Dedifferentiated amniotic fluid mesenchymal stem cell (primary cell): ENCODE measurements at regions not wholly inside any gene's neighbourhood (a gene's known extent, or its start where the extent isn't known, plus 50 kb on each side); places are given as distances from the start of the nearest gene placed in this dataset.

Experiments used
- DNase-seq: peaks from one replicate; pipeline ENCODE4 v3.0.0-alpha.2; 2016; ENCODE audit errors: extremely low spot score

- no peak for DNase-seq
These were observed 179.2 kb upstream of the PDE3A start for GRCh38 chr12:20188930-20189653.

GRCh38 chr12:20189767-20190166 lies 178.6 kb upstream of the PDE3A start:
- DNase-seq: no peak

GRCh38 chr12:20194171-20194570 lies 174.2 kb upstream of the PDE3A start:
- no peak for DNase-seq

GRCh38 chr12:20196767-20197166 lies 171.6 kb upstream of the PDE3A start:
- DNase-seq: no peak

DNA sequence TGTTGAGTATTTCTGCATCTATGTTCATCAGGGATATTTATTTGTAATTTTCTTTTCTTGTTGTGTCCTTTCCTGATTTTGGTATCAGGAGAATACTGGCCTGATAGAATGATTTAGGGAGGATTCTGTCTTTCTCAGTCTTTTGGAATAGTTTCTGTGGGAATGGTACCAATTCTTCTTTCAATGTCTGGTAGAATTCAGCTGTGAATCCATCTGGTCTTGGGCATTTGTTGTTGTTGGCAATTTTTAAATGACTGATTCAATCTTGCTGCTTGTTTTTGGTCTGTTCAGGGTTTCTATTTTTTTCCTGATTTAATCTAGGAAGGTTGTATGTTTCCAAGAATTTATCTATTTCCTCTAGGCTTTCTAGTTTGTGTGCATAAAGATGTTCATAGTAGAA lies 170.9 kb upstream of the PDE3A start:
- DNase-seq: no peak

GRCh38 chr12:20199780-20200179 lies 168.6 kb upstream of the PDE3A start:
- DNase-seq: no peak

GRCh38 chr12:20201733-20202132 lies 166.6 kb upstream of the PDE3A start:
- no peak for DNase-seq

- no peak for DNase-seq
These were observed 162.5 kb upstream of the PDE3A start for GRCh38 chr12:20205854-20206253.

DNA sequence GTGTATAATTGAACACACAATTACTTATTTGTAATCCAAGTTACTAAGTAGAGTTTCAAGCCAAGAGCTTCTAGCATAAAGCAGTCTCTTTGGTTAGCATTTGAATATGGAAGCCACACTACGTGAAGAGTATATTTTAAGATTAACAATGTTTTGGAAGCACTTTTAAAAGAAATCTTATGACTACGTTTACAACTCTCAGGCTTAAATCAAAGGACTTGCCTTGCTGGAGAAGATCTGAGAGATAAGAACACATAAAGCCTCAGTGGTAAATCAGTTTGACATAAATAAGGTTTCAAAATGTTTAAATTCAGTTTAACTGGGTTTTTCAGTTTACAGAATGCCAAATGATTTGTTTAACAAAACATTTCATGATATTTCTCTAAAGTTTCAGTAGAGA lies 161.9 kb upstream of the PDE3A start:
- DNase-seq: no peak

GRCh38 chr12:20210621-20211215 lies 157.6 kb upstream of the PDE3A start:
- no peak for DNase-seq

GRCh38 chr12:20211541-20211940 lies 156.8 kb upstream of the PDE3A start:
- DNase-seq: no peak

DNA sequence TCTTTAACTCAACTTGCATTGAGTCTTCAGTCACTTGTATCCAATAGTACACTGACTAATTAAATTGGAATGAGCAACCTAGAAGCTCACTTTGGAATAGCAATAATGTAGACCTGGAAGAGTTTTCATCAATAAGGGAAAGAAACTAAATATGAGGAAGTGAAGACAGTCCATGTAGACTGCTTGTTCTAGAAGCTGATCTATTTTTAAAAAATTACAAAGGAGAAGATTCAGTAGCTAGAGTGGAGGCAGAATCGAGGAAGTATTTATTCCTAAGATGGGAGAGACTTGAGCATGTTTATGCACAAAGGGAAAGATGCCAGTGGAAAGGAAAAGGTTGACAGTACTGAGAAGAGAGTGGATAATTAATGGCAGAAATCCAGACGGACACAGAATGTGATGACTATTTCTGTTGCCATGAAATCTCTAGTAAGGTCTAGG lies 156.3 kb upstream of the PDE3A start:
- peak; percentile 21 for DNase-seq

DNA sequence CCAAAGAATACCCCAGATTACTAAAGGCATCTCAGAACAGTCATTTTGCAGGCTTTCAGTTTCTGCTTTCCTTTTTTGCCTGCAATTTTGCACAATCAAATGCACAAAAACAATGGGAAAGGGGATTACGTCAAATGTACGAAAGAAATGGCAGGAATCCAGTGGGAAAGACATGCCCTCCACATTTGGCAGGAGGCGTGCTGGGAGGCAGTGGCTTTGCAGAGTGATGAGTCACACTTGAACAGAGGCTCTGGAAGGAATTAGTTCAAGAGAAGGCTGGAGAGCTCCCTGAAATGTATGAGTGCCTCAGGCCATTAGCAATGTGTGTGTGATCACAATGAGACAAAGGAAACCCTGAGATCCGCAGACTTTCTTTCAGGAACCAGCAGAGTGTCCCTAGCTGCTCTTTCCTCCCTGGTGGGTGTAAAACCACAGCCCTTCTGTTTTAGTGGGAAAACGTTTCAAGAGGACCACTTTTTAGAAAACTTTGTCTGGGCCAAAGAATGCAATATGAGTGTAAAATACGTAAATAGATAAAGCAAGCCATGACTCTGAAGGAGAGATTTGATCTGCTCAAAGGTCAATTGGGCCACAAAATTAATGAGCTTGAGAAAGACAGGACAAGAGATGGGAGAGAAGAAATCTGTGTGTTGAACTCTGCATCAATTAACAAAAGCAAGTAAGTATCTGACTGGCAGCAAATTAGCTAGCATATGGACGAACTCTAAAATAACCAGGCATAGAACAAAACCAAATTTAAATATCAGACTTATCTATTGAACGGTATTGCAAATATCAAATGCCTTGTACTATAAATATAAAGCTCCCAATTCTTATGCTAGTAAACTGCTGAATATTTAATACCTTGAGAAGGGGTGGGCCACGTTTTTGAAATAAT lies 155.4 kb upstream of the PDE3A start:
- peak; percentile 99 for DNase-seq

GRCh38 chr12:20213723-20214625 lies 154.4 kb upstream of the PDE3A start:
- no peak for DNase-seq

DNA sequence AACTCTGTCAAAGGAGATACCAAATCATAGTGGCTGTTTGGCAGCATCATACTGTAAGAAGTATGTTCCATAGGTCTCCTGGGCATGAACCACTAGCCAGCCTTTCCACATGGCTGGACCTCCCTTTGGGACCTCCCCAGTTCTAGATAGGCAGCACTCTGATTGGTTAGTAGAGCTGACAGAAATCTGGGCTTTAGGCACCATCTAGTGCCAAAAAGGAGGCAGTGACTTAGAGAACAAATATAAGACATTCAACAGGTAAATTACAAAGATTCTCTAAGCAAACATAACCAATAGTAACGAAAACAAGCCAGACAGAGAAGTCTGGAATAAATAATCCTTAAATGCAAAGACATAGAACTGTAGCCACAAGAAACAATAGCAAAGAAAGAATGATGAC lies 148.0 kb upstream of the PDE3A start:
- no peak for DNase-seq

GRCh38 chr12:20232931-20233675 lies 135.2 kb upstream of the PDE3A start:
- no peak for DNase-seq

GRCh38 chr12:20234474-20234873 lies 133.9 kb upstream of the PDE3A start:
- DNase-seq: no peak

DNA sequence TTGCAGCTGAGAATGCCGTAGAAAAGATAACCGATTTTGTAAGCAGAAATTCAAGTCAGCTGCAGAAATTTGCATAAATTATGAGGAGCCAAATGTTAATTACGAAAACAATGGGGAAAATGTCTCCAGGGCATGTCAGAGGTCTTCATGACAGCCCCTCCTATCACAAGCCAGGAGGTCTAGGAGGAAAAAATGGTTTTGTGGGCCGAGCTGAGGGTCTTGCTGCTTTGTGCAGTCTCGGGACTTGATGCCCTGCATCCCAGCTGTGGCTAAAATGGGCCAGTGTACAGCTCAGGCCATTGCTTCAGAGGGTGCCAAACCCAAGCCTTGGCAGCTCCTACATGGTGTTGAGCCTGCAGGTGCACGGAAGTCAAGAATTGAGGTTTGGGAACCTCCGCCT lies 131.2 kb upstream of the PDE3A start:
- no peak for DNase-seq

DNA sequence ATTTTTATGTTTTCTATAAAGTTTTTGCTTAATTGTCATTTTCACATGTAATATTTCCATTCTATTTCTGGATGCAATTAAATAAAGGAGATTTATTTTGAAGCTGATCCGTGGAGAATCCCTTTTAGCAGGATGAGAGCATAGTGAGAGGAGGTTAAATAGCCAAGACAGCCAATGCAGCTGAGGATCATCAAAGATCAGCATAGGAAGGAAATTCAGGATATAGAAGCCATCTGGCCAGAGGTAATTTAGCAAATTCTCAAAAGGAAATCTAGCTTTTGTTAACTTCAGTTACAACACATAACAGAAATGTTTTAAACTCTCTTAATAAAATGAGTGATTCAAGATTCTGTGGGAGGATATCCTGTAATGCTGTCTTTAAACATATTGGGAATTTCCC lies 122.8 kb upstream of the PDE3A start:
- no peak for DNase-seq

GRCh38 chr12:20248646-20249045 lies 119.7 kb upstream of the PDE3A start:
- no peak for DNase-seq

GRCh38 chr12:20250761-20251160 lies 117.6 kb upstream of the PDE3A start:
- no peak for DNase-seq
